ENCODE measurements at regions not wholly inside any gene's neighbourhood (a gene's known extent, or its start where the extent isn't known, plus 50 kb on each side); places are given as distances from the start of the nearest gene placed in this dataset.

DNA sequence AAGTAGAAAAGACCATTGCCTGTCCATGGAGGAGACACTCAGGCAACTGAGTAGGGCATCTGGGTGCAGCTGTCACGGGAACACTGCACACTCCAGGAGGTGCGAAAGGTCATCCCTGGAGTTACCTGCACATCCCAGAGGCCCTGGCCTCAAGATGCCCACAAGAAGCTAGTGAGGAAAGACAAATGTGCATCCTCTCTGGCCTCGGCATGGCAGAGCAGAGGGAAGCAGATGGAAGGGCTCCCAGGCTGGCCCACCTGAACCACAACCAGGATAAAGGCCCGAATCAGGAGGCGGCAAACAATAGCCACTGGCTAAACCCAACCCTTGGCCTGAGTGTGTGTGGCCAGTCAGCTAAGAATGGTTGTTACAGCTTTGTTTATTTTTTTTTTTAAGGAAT, 231.7 kb downstream of the SYK start:
- no peaks in the 10 kb centered on the region for H3K36me3 ChIP-seq (replicated peaks in 1 of 2; ENCODE audit: control extremely low read depth in 1 of 2, control insufficient read depth in 1 of 2, extremely low read depth in 1 of 2, insufficient read depth in 2 of 2, low read length in 1 of 2)
- no peaks in the 10 kb centered on the region for H3K79me2 ChIP-seq (ENCODE audit: control insufficient read depth, insufficient read depth, low read length)
- H3K9ac ChIP-seq (ENCODE audit: low read length) = no peak overlapping the region
- H3K9me3 ChIP-seq (ENCODE audit: control extremely low read depth in 1 of 3, control insufficient read depth in 2 of 3, insufficient read depth in 1 of 3, low read length in 2 of 3) = peaks cover 0 to 4% (median 0%) of the 10 kb centered on the region in 3 donors
- WGBS (ENCODE audit: insufficient coverage) = 100% methylated on average over 5 of the region's 5 CpGs
- Mint-ChIP-seq H3K9me3 (ENCODE audit: insufficient read depth) (no peaks in the 10 kb centered on the region), H3K27ac (no peak overlapping the region), H3K27me3 (peaks cover 8% of the 10 kb centered on the region), H3K4me3 (no peak overlapping the region), H3K4me1 (peaks cover 30% of the 10 kb centered on the region)
- DNase-seq (no peak), ATAC-seq (ENCODE audit: low read depth) (no peak)
- H3K27me3 ChIP-seq (replicated peaks in 1 of 4; ENCODE audit: control extremely low read depth in 1 of 4, control insufficient read depth in 3 of 4, insufficient read depth in 4 of 4, low read length in 3 of 4) = peaks cover 0 to 16% (median 2%) of the 10 kb centered on the region in 4 experiments
- ChIA-PET POLR2A (no interaction called here), CTCF (interaction anchor here (0.6 to 6.3 kb wide), 8 partner anchors 9 to 400 kb away, joined by 3 to 80 read pairs (median 5); partner anchors contain the start of genes AUH and NFIL3)
- H4K20me1 ChIP-seq (ENCODE audit: control insufficient read depth, insufficient read depth, low read length, poor library complexity, severe bottlenecking) = no peaks in the 10 kb centered on the region
- H3K27ac ChIP-seq (ENCODE audit: low read length in 2 of 2) = no peak overlapping the region
- H3K4me3 ChIP-seq (ENCODE audit: control extremely low read depth in 1 of 5, extremely low read depth in 1 of 5, insufficient read depth in 1 of 5, low read depth in 2 of 5, low read length in 4 of 5) = no peak overlapping the region
- H3K4me1 ChIP-seq (ENCODE audit: control insufficient read depth in 2 of 2, insufficient read depth in 2 of 2, low read length in 2 of 2) = peaks cover 16 to 34% of the 10 kb centered on the region in 2 donors
- intact Hi-C loops (cut with micrococcal nuclease) = no loop called here
- no peak for TF ChIP-seq EZH2 (IDR thresholded peaks at IDR 0.05; ENCODE audit: borderline replicate concordance, insufficient read depth, low read depth, low read length, poor library complexity, severe bottlenecking)
- no peak for TF ChIP-seq CTCF (IDR thresholded peaks at IDR 0.05)
- no peak overlapping the region for H3K4me2 ChIP-seq (replicated peaks; ENCODE audit: low read depth, low read length, poor library complexity, severe bottlenecking)
- H2AFZ ChIP-seq (ENCODE audit: insufficient read depth, low read depth, low read length, poor library complexity, severe bottlenecking) = no peak overlapping the region

DNA sequence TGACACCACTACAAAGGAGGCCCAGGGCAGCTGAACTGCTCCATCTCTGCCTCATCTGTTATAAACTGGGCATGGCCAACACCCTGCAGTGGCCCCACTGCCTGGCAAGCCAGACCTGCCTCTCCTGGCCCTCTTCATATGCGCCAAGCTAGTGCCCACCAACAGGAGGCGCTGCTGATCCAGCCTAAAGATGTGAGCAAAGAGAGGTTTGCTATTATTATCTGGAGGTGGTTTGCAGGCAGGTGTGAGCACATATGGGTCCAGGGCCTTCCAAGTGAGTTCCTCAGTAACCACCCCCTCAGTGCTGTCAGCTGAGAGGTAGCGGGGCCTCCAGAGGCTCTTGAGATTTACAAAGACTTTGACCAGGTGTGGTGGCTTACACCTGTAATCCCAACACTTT, 232.2 kb downstream of the SYK start:
- Histone ChIP-seq H3K36me3 (replicated peaks in 1 of 2; ENCODE audit: control extremely low read depth in 1 of 2, control insufficient read depth in 1 of 2, extremely low read depth in 1 of 2, insufficient read depth in 2 of 2, low read length in 1 of 2) (no peaks in the 10 kb centered on the region), H3K4me2 (replicated peaks; ENCODE audit: low read depth, low read length, poor library complexity, severe bottlenecking) (no peak overlapping the region), H3K27me3 (replicated peaks in 1 of 4; ENCODE audit: control extremely low read depth in 1 of 4, control insufficient read depth in 3 of 4, insufficient read depth in 4 of 4, low read length in 3 of 4) (peaks cover 0 to 16% (median 2%) of the 10 kb centered on the region in 4 experiments), H3K27ac (ENCODE audit: low read length in 2 of 2) (no peak overlapping the region), H3K9ac (ENCODE audit: low read length) (no peak overlapping the region), H3K79me2 (ENCODE audit: control insufficient read depth, insufficient read depth, low read length) (no peaks in the 10 kb centered on the region), H2AFZ (ENCODE audit: insufficient read depth, low read depth, low read length, poor library complexity, severe bottlenecking) (no peak overlapping the region), H3K9me3 (ENCODE audit: control extremely low read depth in 1 of 3, control insufficient read depth in 2 of 3, insufficient read depth in 1 of 3, low read length in 2 of 3) (no peaks in the 10 kb centered on the region), H4K20me1 (ENCODE audit: control insufficient read depth, insufficient read depth, low read length, poor library complexity, severe bottlenecking) (no peaks in the 10 kb centered on the region), H3K4me3 (ENCODE audit: control extremely low read depth in 1 of 5, extremely low read depth in 1 of 5, insufficient read depth in 1 of 5, low read depth in 2 of 5, low read length in 4 of 5) (no peak overlapping the region), H3K4me1 (ENCODE audit: control insufficient read depth in 2 of 2, insufficient read depth in 2 of 2, low read length in 2 of 2) (peaks cover 16 to 34% of the 10 kb centered on the region in 2 donors)
- Mint-ChIP-seq H3K27ac (no peak overlapping the region), H3K4me3 (no peak overlapping the region), H3K9me3 (ENCODE audit: insufficient read depth) (no peaks in the 10 kb centered on the region), H3K4me1 (peaks cover 32% of the 10 kb centered on the region), H3K27me3 (peaks cover 8% of the 10 kb centered on the region)
- CTCF ChIA-PET = interaction anchor here (0.6 to 6.3 kb wide), 8 partner anchors 10 to 399 kb away, joined by 3 to 80 read pairs (median 5); partner anchors contain the start of genes AUH and NFIL3
- TF ChIP-seq EZH2 (IDR thresholded peaks at IDR 0.05; ENCODE audit: borderline replicate concordance, insufficient read depth, low read depth, low read length, poor library complexity, severe bottlenecking) = no peak
- TF ChIP-seq CTCF (IDR thresholded peaks at IDR 0.05) = peak; percentile 60
- ATAC-seq (ENCODE audit: low read depth) = no peak
- POLR2A ChIA-PET = no interaction called here
- 80% methylated on average over 1 of the region's 3 CpGs for WGBS (ENCODE audit: insufficient coverage)
- intact Hi-C loops (cut with micrococcal nuclease) = no loop called here
- peak; percentile 51 for DNase-seq
